IMR-90 (cell line): ENCODE measurements at regions not wholly inside any gene's neighbourhood (a gene's known extent, or its start where the extent isn't known, plus 50 kb on each side); places are given as distances from the start of the nearest gene placed in this dataset.

Source experiments
- ATAC-seq: fragments of 200-7000 bp; cut with Tn5 transposase; 2 replicates; pipeline ENCODE4 v1.9.1; 2020; ENCODE audit warnings: low read depth, mild to moderate bottlenecking, moderate library complexity
- BruUV-seq: library from RNA; stranded (reverse); fragments of 400-500 nt; replicated peaks from 2 replicates; lab custom pipeline; 2021; lab: Mats Ljungman, UMichigan
- CTCF ChIA-PET: fragments of 300-600 bp; formaldehyde crosslinking; extraction: SDS; loops from one replicate; lab custom pipeline; 2021; ENCODE audit warnings: antibody characterized with exemption; lab: Yijun Ruan, JAX
- POLR2A ChIA-PET: fragments of 300-600 bp; sonication (Branson Sonifier 250); formaldehyde crosslinking; loops from one replicate; lab custom pipeline; 2022; ENCODE audit warnings: antibody characterized with exemption; ENCODE audit not compliant: unreplicated experiment; lab: Charles Lee
- DNase-seq: peaks from one replicate; pipeline ENCODE4 v3.0.0; 2013
- H2AFZ ChIP-seq: replicated peaks from 2 replicates; pipeline ENCODE3; 2013; ENCODE audit warnings: low read length, mild to moderate bottlenecking; ENCODE audit not compliant: poor library complexity
- H2AK5ac ChIP-seq: 2 replicates; pipeline ENCODE4 v1.6.1; 2013; ENCODE audit warnings: low read depth, low read length, inconsistent platforms
- H2AK9ac ChIP-seq: replicated peaks from 2 replicates; pipeline ENCODE3; 2013; ENCODE audit warnings: mild to moderate bottlenecking, low read depth, low read length, moderate library complexity; ENCODE audit not compliant: poor library complexity
- H2BK120ac ChIP-seq: 2 replicates; pipeline ENCODE4 v1.6.1; 2013; ENCODE audit warnings: low read depth, low read length, inconsistent platforms
- H2BK15ac ChIP-seq: 3 replicates; pipeline ENCODE4 v1.6.1; 2013; ENCODE audit warnings: low read depth, low read length, inconsistent platforms
- H2BK20ac ChIP-seq: 2 replicates; pipeline ENCODE4 v1.6.1; 2013; ENCODE audit warnings: low read depth, mild to moderate bottlenecking, inconsistent platforms, low read length, moderate library complexity
- H2BK5ac ChIP-seq: 2 replicates; pipeline ENCODE4 v1.6.1; 2013; ENCODE audit warnings: mild to moderate bottlenecking, low read depth, low read length, inconsistent platforms; ENCODE audit not compliant: poor library complexity, severe bottlenecking
- H3K14ac ChIP-seq: replicated peaks from 2 replicates; pipeline ENCODE4 v1.6.1; 2013; ENCODE audit warnings: low read depth, low read length, inconsistent platforms
- H3K18ac ChIP-seq: 2 replicates; pipeline ENCODE4 v1.6.1; 2013; ENCODE audit warnings: low read depth, low read length, control low read depth
- H3K23ac ChIP-seq: 2 replicates; pipeline ENCODE4 v1.6.1; 2013; ENCODE audit warnings: low read depth, low read length, inconsistent platforms
- H3K27ac ChIP-seq: 2 replicates; pipeline ENCODE4 v1.5.1; 2013; ENCODE audit warnings: mild to moderate bottlenecking, control low read depth, low read length; ENCODE audit not compliant: insufficient read depth
- H3K27me3 ChIP-seq: 2 replicates; pipeline ENCODE4 v1.6.1; 2013; ENCODE audit warnings: low read length; ENCODE audit not compliant: control insufficient read depth, insufficient read depth
- H3K36me3 ChIP-seq: 2 replicates; pipeline ENCODE4 v1.6.1; 2013; ENCODE audit warnings: low read length, mixed read lengths; ENCODE audit not compliant: control insufficient read depth, insufficient read depth
- H3K4ac ChIP-seq: 2 replicates; pipeline ENCODE4 v1.6.1; 2013; ENCODE audit warnings: low read depth, low read length, inconsistent platforms
- H3K4me1 ChIP-seq: 2 replicates; pipeline ENCODE4 v1.6.1; 2013; ENCODE audit warnings: low read length, mixed read lengths; ENCODE audit not compliant: control insufficient read depth, insufficient read depth
- H3K4me2 ChIP-seq: 2 replicates; pipeline ENCODE4 v1.6.1; 2013; ENCODE audit warnings: low read depth, mild to moderate bottlenecking, control low read depth, low read length, moderate library complexity
- H3K4me3 ChIP-seq: 2 replicates; pipeline ENCODE4 v1.5.1; 2013; ENCODE audit warnings: low read depth, mild to moderate bottlenecking, control low read depth, low read length, moderate library complexity; ENCODE audit not compliant: insufficient read depth
- H3K56ac ChIP-seq: 2 replicates; pipeline ENCODE4 v1.6.1; 2013; ENCODE audit warnings: low read length, inconsistent platforms; ENCODE audit not compliant: insufficient read depth; ENCODE audit errors: extremely low read depth
- H3K79me1 ChIP-seq, 2 experiments: 2 replicates each; pipeline ENCODE4 v1.6.1; 2013; ENCODE audit warnings: low read length in 2 of 2, inconsistent platforms in 1 of 2, low read depth in 1 of 2
- H3K9ac ChIP-seq: 2 replicates; pipeline ENCODE4 v1.6.1; 2013; ENCODE audit warnings: low read depth, low read length, control low read depth
- H3K9me1 ChIP-seq: 2 replicates; pipeline ENCODE4 v1.6.1; 2013; ENCODE audit warnings: low read length, inconsistent platforms; ENCODE audit not compliant: insufficient read depth
- H3K9me3 ChIP-seq: 2 replicates; pipeline ENCODE4 v1.6.1; 2013; ENCODE audit warnings: low read length; ENCODE audit not compliant: control insufficient read depth, insufficient read depth
- H4K20me1 ChIP-seq: 2 replicates; pipeline ENCODE4 v1.6.1; 2013; ENCODE audit warnings: low read length, inconsistent platforms; ENCODE audit not compliant: insufficient read depth
- H4K5ac ChIP-seq: 2 replicates; pipeline ENCODE4 v1.6.1; 2013; ENCODE audit warnings: mild to moderate bottlenecking, low read depth, low read length, control low read depth
- H4K8ac ChIP-seq, 2 experiments: 2 replicates each; pipeline ENCODE4 v1.6.1; 2013; ENCODE audit warnings: low read depth in 2 of 2, low read length in 2 of 2, control low read depth in 1 of 2, inconsistent platforms in 1 of 2
- H4K91ac ChIP-seq: 2 replicates; pipeline ENCODE4 v1.6.1; 2013; ENCODE audit warnings: low read depth, low read length, inconsistent platforms; ENCODE audit not compliant: insufficient read depth
- BHLHE40 ChIP-seq: fragments of 150-350 bp; IDR thresholded peaks from 2 replicates; pipeline ENCODE4 v1.6.1; 2016; ENCODE audit warnings: mild to moderate bottlenecking, low read depth, low read length
- CEBPB ChIP-seq: IDR thresholded peaks from 2 replicates; pipeline ENCODE4 v1.6.1; 2012; ENCODE audit warnings: low read depth, low read length, improper control_type of control experiment
- CHD1 ChIP-seq: IDR thresholded peaks from 2 replicates; pipeline ENCODE4 v1.6.1; 2012; ENCODE audit warnings: low read depth, low read length, improper control_type of control experiment
- CTCF ChIP-seq: conservative IDR thresholded peaks from 2 replicates; pipeline ENCODE4 v1.5.1; 2012; ENCODE audit warnings: mild to moderate bottlenecking, low read depth, low read length, improper control_type of control experiment
- ELK1 ChIP-seq: fragments of 150-350 bp; IDR thresholded peaks from 2 replicates; pipeline ENCODE4 v1.6.1; 2016; ENCODE audit warnings: low read depth, mild to moderate bottlenecking, low read length, moderate library complexity, borderline replicate concordance
- FOS ChIP-seq: fragments of 150-350 bp; IDR thresholded peaks from 2 replicates; pipeline ENCODE4 v1.6.1; 2016; ENCODE audit warnings: low read depth, low read length
- MAFK ChIP-seq: IDR thresholded peaks from 2 replicates; pipeline ENCODE4 v1.6.1; 2012; ENCODE audit warnings: low read depth, low read length, improper control_type of control experiment
- MAZ ChIP-seq: IDR thresholded peaks from 2 replicates; pipeline ENCODE4 v1.6.1; 2012; ENCODE audit warnings: low read depth, mild to moderate bottlenecking, low read length, improper control_type of control experiment, moderate library complexity, borderline replicate concordance
- MXI1 ChIP-seq: IDR thresholded peaks from 2 replicates; pipeline ENCODE4 v1.6.1; 2012; ENCODE audit warnings: low read depth, mild to moderate bottlenecking, low read length, moderate library complexity, borderline replicate concordance
- NFE2L2 ChIP-seq: fragments of 150-350 bp; IDR thresholded peaks from 2 replicates; pipeline ENCODE4 v1.6.1; 2016; ENCODE audit warnings: low read depth, mild to moderate bottlenecking, low read length
- POLR2A ChIP-seq: IDR thresholded peaks from 2 replicates; pipeline ENCODE4 v1.6.1; 2012; ENCODE audit warnings: mild to moderate bottlenecking, low read depth, low read length
- RAD21 ChIP-seq: IDR thresholded peaks from 2 replicates; pipeline ENCODE4 v1.6.1; 2012; ENCODE audit warnings: low read length, improper control_type of control experiment
- RCOR1 ChIP-seq: IDR thresholded peaks from 2 replicates; pipeline ENCODE4 v1.6.1; 2012; ENCODE audit warnings: mild to moderate bottlenecking, low read length, improper control_type of control experiment; ENCODE audit not compliant: insufficient replicate concordance
- RFX5 ChIP-seq: IDR thresholded peaks from 2 replicates; pipeline ENCODE4 v1.8.0; 2012; ENCODE audit warnings: low read depth, mild to moderate bottlenecking, low read length, moderate library complexity
- SMC3 ChIP-seq: fragments of 150-350 bp; IDR thresholded peaks from 2 replicates; pipeline ENCODE4 v1.6.1; 2016; ENCODE audit warnings: low read depth, mild to moderate bottlenecking, antibody characterized with exemption, low read length, moderate library complexity
- USF2 ChIP-seq: fragments of 150-350 bp; IDR thresholded peaks from 2 replicates; pipeline ENCODE4 v1.6.1; 2017; ENCODE audit warnings: mild to moderate bottlenecking, antibody characterized with exemption, low read length, low read depth
- WGBS, 2 experiments: methylation state at CpG; one replicate each; pipeline versions ENCODE4 v1.1.5 to v1.1.7; 2013; ENCODE audit warnings: missing lambda C conversion rate in 2 of 2; ENCODE audit not compliant: insufficient read length in 1 of 2; ENCODE audit errors: extremely low coverage in 2 of 2; 5-methylcytosine and 5-hydroxymethylcytosine counted together
- dilution Hi-C: fragments of 300-500 bp; cut with HindIII; formaldehyde crosslinking; loops from one replicate; pipeline ENCODE4 v1.14.3; 2018; ENCODE audit warnings: low sequenced_read_pairs; ENCODE audit not compliant: unreplicated experiment
- in situ Hi-C: fragments of 300-500 bp; cut with MboI; formaldehyde crosslinking; loops from 3 replicates; pipeline ENCODE4 v1.14.3; 2019; ENCODE audit warnings: low sequenced_read_pairs, inconsistent platforms, mixed read lengths
- intact Hi-C: fragments of 100-400 bp; cut with micrococcal nuclease; formaldehyde crosslinking; loops from 2 replicates; pipeline ENCODE4 v1.10.0; 2022

- DNase-seq (no peak), ATAC-seq (no peak)
- in situ Hi-C loops (no loop called here), intact Hi-C loops (no loop called here), dilution Hi-C loops (no loop called here)
- Histone ChIP-seq H3K9me1 (no peaks in the 10 kb centered on the region), H4K8ac (no peak overlapping the region), H3K4me1 (no peaks in the 10 kb centered on the region), H3K14ac (no peak overlapping the region), H3K27me3 (no peaks in the 10 kb centered on the region), H3K18ac (no peak overlapping the region), H3K9me3 (no peaks in the 10 kb centered on the region), H3K79me1 (no peaks in the 10 kb centered on the region), H3K36me3 (no peaks in the 10 kb centered on the region), H2BK20ac (no peak overlapping the region), H4K91ac (no peak overlapping the region), H2AK9ac (no peak overlapping the region), H2AFZ (no peak overlapping the region), H4K20me1 (no peaks in the 10 kb centered on the region), H2BK15ac (no peak overlapping the region), H3K56ac (no peak overlapping the region), H2BK120ac (no peak overlapping the region), H2AK5ac (no peak overlapping the region), H3K9ac (no peak overlapping the region), H4K5ac (no peak overlapping the region), H3K23ac (no peak overlapping the region), H3K4me3 (no peak overlapping the region), H2BK5ac (no peak overlapping the region), H3K4ac (no peak overlapping the region), H3K27ac (no peak overlapping the region), H3K4me2 (no peak overlapping the region)
- no TSS peak for BruUV-seq
- no CpG with 5 or more reads among the region's 4 CpGs for WGBS, 2 experiments
- TF ChIP-seq RAD21: no peak
- TF ChIP-seq CHD1: no peak
- TF ChIP-seq RCOR1: no peak
- no peak for TF ChIP-seq USF2
- TF ChIP-seq MAZ: no peak
- TF ChIP-seq MAFK: no peak
- no peak for TF ChIP-seq ELK1
- TF ChIP-seq POLR2A: no peak
- TF ChIP-seq NFE2L2: no peak
- TF ChIP-seq BHLHE40: no peak
- no peak for TF ChIP-seq FOS
- no peak for TF ChIP-seq CEBPB
- no peak for TF ChIP-seq MXI1
- TF ChIP-seq SMC3: no peak
- no peak for TF ChIP-seq CTCF
- TF ChIP-seq RFX5: no peak
- ChIA-PET POLR2A (no interaction called here), CTCF (no interaction called here)
Measured at GRCh38 chr3:34213478-34213877, 415.0 kb downstream of the PDCD6IP start.
